Fibroblast of lung (primary cell): ENCODE measurements at regions not wholly inside any gene's neighbourhood (a gene's known extent, or its start where the extent isn't known, plus 50 kb on each side); places are given as distances from the start of the nearest gene placed in this dataset.

Experiments
- DNase-seq, 2 donors: peaks; one replicate each; pipeline versions ENCODE4 v3.0.0 to v3.0.0-alpha.2; 2010; ENCODE audit warnings: low read depth in 2 of 2
- H2AFZ ChIP-seq: 2 replicates; pipeline ENCODE4 v1.5.1; 2012; ENCODE audit warnings: low read length, control low read depth, inconsistent platforms
- H3K27ac ChIP-seq: 2 replicates; pipeline ENCODE4 v1.5.1; 2011; ENCODE audit warnings: low read length, control low read depth; ENCODE audit not compliant: insufficient read depth
- H3K27me3 ChIP-seq: 2 replicates; pipeline ENCODE4 v1.5.1; 2011; ENCODE audit warnings: mild to moderate bottlenecking, low read length; ENCODE audit not compliant: control insufficient read depth, insufficient read depth
- H3K36me3 ChIP-seq: 2 replicates; pipeline ENCODE4 v1.5.1; 2011; ENCODE audit warnings: low read length; ENCODE audit not compliant: control insufficient read depth, insufficient read depth
- H3K4me1 ChIP-seq: 2 replicates; pipeline ENCODE4 v1.5.1; 2011; ENCODE audit warnings: low read length; ENCODE audit not compliant: control insufficient read depth, insufficient read depth; ENCODE audit errors: extremely low read depth
- H3K4me2 ChIP-seq: 2 replicates; pipeline ENCODE4 v1.5.1; 2011; ENCODE audit warnings: low read length, control low read depth; ENCODE audit not compliant: insufficient read depth; ENCODE audit errors: extremely low read depth
- H3K4me3 ChIP-seq, 4 experiments: fragments of 200-600 bp in 1 of 4; sonication (generic) in 1 of 4; replicated peaks in 1 of 4; 2 replicates each; pipeline ENCODE4 v1.5.1; 2011 to 2016; ENCODE audit warnings: low read length in 4 of 4, low read depth in 3 of 4, mild to moderate bottlenecking in 3 of 4, control low read depth in 2 of 4, inconsistent platforms in 1 of 4, mixed read lengths in 1 of 4; ENCODE audit not compliant: insufficient read depth in 1 of 4; ENCODE audit errors: control extremely low read depth in 1 of 4
- H3K79me2 ChIP-seq: 2 replicates; pipeline ENCODE4 v1.5.1; 2012; ENCODE audit warnings: mild to moderate bottlenecking, low read length, inconsistent platforms; ENCODE audit not compliant: control insufficient read depth, insufficient read depth
- H3K9ac ChIP-seq: 2 replicates; pipeline ENCODE4 v1.5.1; 2011; ENCODE audit warnings: mild to moderate bottlenecking, low read length, control low read depth; ENCODE audit not compliant: insufficient read depth
- H3K9me3 ChIP-seq: 2 replicates; pipeline ENCODE4 v1.5.1; 2012; ENCODE audit warnings: low read depth, low read length; ENCODE audit not compliant: control insufficient read depth, insufficient read depth
- H4K20me1 ChIP-seq: 2 replicates; pipeline ENCODE4 v1.5.1; 2011; ENCODE audit warnings: low read length; ENCODE audit not compliant: control insufficient read depth, insufficient read depth; ENCODE audit errors: extremely low read depth
- CTCF ChIP-seq, 2 donors: IDR thresholded peaks in 1 of 2; conservative IDR thresholded peaks in 1 of 2; 1 replicate in 1 of 2; 2 replicates in 1 of 2; pipeline ENCODE4 v1.5.1; 2011 to 2012; ENCODE audit warnings: low read length in 2 of 2, control low read depth in 1 of 2, inconsistent platforms in 1 of 2, low read depth in 1 of 2, mild to moderate bottlenecking in 1 of 2
- EZH2 ChIP-seq: IDR thresholded peaks from 2 replicates; pipeline ENCODE4 v1.5.1; 2012; ENCODE audit warnings: low read length, control low read depth, mild to moderate bottlenecking; ENCODE audit errors: missing control alignments

DNA sequence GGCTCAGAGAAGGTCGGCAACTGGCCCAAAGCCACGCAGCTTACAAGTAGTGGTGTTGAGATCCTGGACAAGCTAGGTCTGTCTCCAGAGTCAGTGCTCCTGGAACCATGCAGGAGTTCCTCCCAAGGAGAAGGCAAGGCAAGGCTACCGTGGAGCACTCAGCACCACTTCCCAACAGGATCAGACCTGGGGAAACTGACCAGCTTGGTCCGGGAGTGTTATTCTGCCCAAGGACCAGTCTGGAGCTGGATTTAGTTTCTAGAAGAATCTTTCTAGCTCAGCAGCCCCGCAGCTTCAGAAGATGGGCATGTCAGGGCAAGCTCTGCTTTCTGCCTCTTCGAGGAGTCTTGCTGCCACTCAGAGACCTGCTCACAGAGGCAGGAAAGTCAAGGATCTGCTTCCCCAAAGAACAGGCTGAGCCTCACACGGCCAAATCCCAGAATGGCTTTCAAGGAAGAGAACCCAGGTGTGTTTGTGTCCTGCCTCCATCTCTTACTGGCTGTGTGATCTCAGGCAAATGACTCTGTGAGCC is 302.8 kb downstream of the MATN1 start:
- Histone ChIP-seq H3K4me2 (no peak overlapping the region), H2AFZ (no peak overlapping the region), H4K20me1 (no peaks in the 10 kb centered on the region), H3K9ac (no peak overlapping the region), H3K9me3 (no peaks in the 10 kb centered on the region), H3K36me3 (no peaks in the 10 kb centered on the region), H3K27me3 (no peaks in the 10 kb centered on the region), H3K4me3 (no peak overlapping the region), H3K79me2 (no peaks in the 10 kb centered on the region), H3K27ac (no peak overlapping the region), H3K4me1 (no peaks in the 10 kb centered on the region)
- no peak for TF ChIP-seq EZH2
- no peak for TF ChIP-seq CTCF (conservative IDR thresholded peaks at IDR 0.05 in 1 of 2, IDR thresholded peaks at IDR 0.05 in 1 of 2; ENCODE audit: low read depth in 1 of 2, low read length in 2 of 2)
- no peak for DNase-seq

- Histone ChIP-seq H4K20me1 (no peaks in the 10 kb centered on the region), H3K4me1 (no peaks in the 10 kb centered on the region), H3K36me3 (no peaks in the 10 kb centered on the region), H3K9me3 (no peaks in the 10 kb centered on the region), H3K27me3 (no peaks in the 10 kb centered on the region), H3K4me3 (no peak overlapping the region), H3K79me2 (no peaks in the 10 kb centered on the region), H3K27ac (no peak overlapping the region), H3K4me2 (no peak overlapping the region), H2AFZ (no peak overlapping the region), H3K9ac (no peak overlapping the region)
- DNase-seq, result no peak
- TF ChIP-seq CTCF (conservative IDR thresholded peaks at IDR 0.05 in 1 of 2, IDR thresholded peaks at IDR 0.05 in 1 of 2; ENCODE audit: low read depth in 1 of 2, low read length in 2 of 2), result no peak
Measured at GRCh38 chr1:30419831-30420230, 303.6 kb downstream of the MATN1 start.

DNA sequence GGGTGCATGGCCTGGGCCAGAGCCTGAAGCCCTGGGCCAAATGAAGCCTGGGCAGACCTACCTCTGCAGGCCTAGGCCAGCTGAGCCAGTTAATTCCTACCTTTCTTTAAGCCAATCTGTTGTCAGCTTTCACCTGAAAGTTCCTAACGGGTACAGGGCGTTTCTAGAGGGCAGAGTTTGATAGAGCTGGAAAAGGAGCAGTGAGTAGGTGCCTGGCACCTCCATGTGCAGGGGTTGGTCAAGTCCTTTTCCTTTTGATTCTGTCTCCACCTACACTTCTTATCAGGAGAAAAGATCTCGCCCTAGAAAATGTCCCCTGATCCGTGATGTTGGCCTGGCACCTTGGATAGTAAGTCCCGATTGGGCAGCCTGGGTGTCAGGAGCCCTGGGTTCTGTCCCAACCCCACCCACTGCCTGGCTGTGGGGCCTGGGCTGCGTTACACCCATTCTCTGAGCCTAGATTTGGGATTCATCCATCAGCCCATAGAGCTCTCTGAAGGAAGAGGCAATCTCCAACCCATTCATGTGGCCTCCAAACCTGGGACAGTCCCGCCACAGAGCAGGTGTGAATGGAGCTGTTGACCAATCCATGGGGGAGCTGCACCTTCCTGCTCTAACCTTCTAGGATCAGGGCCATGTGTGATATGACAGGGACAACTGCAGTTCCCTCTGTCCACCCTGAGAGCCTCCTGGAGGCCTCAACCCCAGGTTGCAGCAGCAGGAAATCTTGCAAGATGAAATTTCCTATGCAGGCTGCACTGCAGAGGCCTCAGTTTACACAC is 304.3 kb downstream of the MATN1 start:
- no peaks in the 10 kb centered on the region for H4K20me1 ChIP-seq
- no peaks in the 10 kb centered on the region for H3K36me3 ChIP-seq
- H3K4me1 ChIP-seq, result no peaks in the 10 kb centered on the region
- H3K27ac ChIP-seq, result no peak overlapping the region
- no peak for DNase-seq
- no peaks in the 10 kb centered on the region for H3K9me3 ChIP-seq
- no peaks in the 10 kb centered on the region for H3K79me2 ChIP-seq
- H2AFZ ChIP-seq, result no peak overlapping the region
- TF ChIP-seq EZH2 (no peak), CTCF (conservative IDR thresholded peaks at IDR 0.05 in 1 of 2, IDR thresholded peaks at IDR 0.05 in 1 of 2; ENCODE audit: low read depth in 1 of 2, low read length in 2 of 2) (no peak)
- no peak overlapping the region for H3K9ac ChIP-seq
- H3K4me2 ChIP-seq, result no peak overlapping the region
- H3K27me3 ChIP-seq, result no peaks in the 10 kb centered on the region
- H3K4me3 ChIP-seq, result no peak overlapping the region
